ENCODE measurements at regions not wholly inside any gene's neighbourhood (a gene's known extent, or its start where the extent isn't known, plus 50 kb on each side); places are given as distances from the start of the nearest gene placed in this dataset.

DNA sequence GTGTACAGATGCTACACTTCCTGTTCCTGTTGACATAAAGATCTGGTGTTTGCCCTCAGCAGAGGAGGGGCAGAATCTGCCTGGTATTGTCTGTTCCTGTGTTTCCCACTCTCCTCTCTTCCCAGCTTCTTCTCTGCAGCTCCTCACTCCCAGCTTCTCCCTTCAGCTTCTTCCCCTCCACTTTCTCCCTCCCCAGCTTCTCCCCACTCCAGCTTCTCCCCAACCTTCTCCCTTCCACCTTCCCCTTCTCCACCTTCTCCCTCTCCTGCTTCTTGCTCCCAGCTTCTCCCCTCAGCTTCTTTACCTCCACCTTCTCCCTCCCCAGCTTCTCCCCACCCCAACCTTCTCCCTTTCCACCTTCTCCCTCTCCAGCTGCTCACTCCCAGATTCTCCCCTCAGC lies 148.9 kb upstream of the IRX2 start:
- Histone ChIP-seq H3K27ac (ENCODE audit: low read depth, low read length, severe bottlenecking) (no peak overlapping the region), H3K36me3 (ENCODE audit: control insufficient read depth, insufficient read depth, low read length) (no peaks in the 10 kb centered on the region), H3K4me1 (ENCODE audit: control insufficient read depth, insufficient read depth, low read length, poor library complexity, severe bottlenecking) (no peaks in the 10 kb centered on the region), H3K4me3 (ENCODE audit: extremely low read depth, insufficient read depth, low read length, poor library complexity, severe bottlenecking) (no peak overlapping the region), H3K9me3 (ENCODE audit: control insufficient read depth, low read length) (no peaks in the 10 kb centered on the region)

GRCh38 chr5:2899311-2899710 lies 147.8 kb upstream of the IRX2 start:
- 74 to 94% methylated on average over 3 to 9 of the region's 9 CpGs for WGBS, 2 experiments (ENCODE audit: insufficient coverage in 2 of 2)
- no peaks in the 10 kb centered on the region for H3K4me1 ChIP-seq (ENCODE audit: control insufficient read depth, insufficient read depth, low read length, poor library complexity, severe bottlenecking)
- H3K27ac ChIP-seq (ENCODE audit: low read depth, low read length, severe bottlenecking): no peak overlapping the region
- H3K36me3 ChIP-seq (ENCODE audit: control insufficient read depth, insufficient read depth, low read length): no peaks in the 10 kb centered on the region
- H3K4me3 ChIP-seq (ENCODE audit: extremely low read depth, insufficient read depth, low read length, poor library complexity, severe bottlenecking): no peak overlapping the region
- no peaks in the 10 kb centered on the region for H3K9me3 ChIP-seq (ENCODE audit: control insufficient read depth, low read length)

DNA sequence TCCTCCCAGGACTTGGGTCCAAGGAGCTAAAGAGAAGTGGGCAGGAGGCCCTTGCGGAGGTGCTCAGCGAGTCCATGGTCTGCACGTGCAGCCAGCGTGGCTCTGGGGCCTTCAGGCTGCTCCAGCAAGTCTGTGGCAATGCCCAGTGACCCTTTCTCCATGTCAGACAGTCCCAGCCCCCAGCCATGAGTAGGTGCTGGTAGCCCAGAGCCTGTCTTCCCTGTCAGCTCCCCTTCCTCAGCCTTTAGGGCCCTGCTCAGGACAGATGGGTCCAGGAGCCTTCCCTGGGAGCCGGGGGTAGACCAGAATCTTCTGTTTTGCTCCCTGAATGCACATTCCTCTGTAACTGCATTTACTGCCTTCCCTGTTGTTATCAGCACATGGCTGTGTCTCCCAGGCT lies 147.2 kb upstream of the IRX2 start:
- H3K36me3 ChIP-seq (ENCODE audit: control insufficient read depth, insufficient read depth, low read length): no peaks in the 10 kb centered on the region
- no peaks in the 10 kb centered on the region for H3K9me3 ChIP-seq (ENCODE audit: control insufficient read depth, low read length)
- no peak overlapping the region for H3K4me3 ChIP-seq (ENCODE audit: extremely low read depth, insufficient read depth, low read length, poor library complexity, severe bottlenecking)
- no peak overlapping the region for H3K27ac ChIP-seq (ENCODE audit: low read depth, low read length, severe bottlenecking)
- no peaks in the 10 kb centered on the region for H3K4me1 ChIP-seq (ENCODE audit: control insufficient read depth, insufficient read depth, low read length, poor library complexity, severe bottlenecking)
- WGBS, 2 experiments (ENCODE audit: insufficient coverage in 2 of 2): 94 to 98% methylated on average over 5 of the region's 5 CpGs

DNA sequence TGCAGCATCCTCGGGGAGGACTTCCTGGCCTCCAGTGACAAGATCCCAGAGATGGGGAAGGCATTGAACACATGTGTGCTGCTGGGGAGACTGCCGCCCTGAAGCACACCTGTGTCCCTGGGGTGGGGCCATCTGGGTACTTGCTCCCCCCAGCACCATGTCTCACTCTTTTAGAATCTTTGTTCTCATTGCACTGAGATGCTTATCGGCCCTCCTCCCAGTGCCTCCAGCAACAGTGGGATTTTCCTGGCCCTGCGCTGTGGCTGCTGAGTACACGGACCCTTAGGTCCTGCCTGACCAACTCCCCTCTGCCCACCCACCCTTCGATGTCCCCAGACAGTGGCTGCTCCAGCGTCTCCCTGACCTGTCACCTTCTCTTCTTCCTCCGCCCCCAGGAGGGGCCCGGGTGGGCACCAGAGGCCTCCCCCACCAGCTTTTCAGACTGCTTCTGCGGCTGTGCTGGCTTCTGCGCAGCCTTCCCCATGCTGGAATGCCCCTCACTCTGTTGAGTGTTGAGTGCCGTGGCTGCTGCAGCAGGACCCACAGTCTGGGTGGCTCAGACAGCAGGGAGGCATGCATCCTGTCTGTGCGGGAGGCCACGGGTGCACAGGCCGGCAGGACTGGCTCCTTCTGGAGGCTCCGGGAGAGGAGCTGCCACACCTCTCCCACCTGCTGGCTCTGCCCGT lies 145.9 kb upstream of the IRX2 start:
- WGBS, 2 experiments (ENCODE audit: insufficient coverage in 2 of 2): 88 to 93% methylated on average over 9 to 16 of the region's 17 CpGs
- Histone ChIP-seq H3K9me3 (ENCODE audit: control insufficient read depth, low read length) (no peaks in the 10 kb centered on the region), H3K36me3 (ENCODE audit: control insufficient read depth, insufficient read depth, low read length) (no peaks in the 10 kb centered on the region), H3K4me1 (ENCODE audit: control insufficient read depth, insufficient read depth, low read length, poor library complexity, severe bottlenecking) (no peaks in the 10 kb centered on the region), H3K4me3 (ENCODE audit: extremely low read depth, insufficient read depth, low read length, poor library complexity, severe bottlenecking) (no peak overlapping the region), H3K27ac (ENCODE audit: low read depth, low read length, severe bottlenecking) (no peak overlapping the region)

- no peak overlapping the region for H3K27ac ChIP-seq (ENCODE audit: low read depth, low read length, severe bottlenecking)
- no peak overlapping the region for H3K4me3 ChIP-seq (ENCODE audit: extremely low read depth, insufficient read depth, low read length, poor library complexity, severe bottlenecking)
- H3K9me3 ChIP-seq (ENCODE audit: control insufficient read depth, low read length): no peaks in the 10 kb centered on the region
- no peaks in the 10 kb centered on the region for H3K4me1 ChIP-seq (ENCODE audit: control insufficient read depth, insufficient read depth, low read length, poor library complexity, severe bottlenecking)
- 87 to 90% methylated on average over 22 to 23 of the region's 29 CpGs for WGBS, 2 experiments (ENCODE audit: insufficient coverage in 2 of 2)
- no peaks in the 10 kb centered on the region for H3K36me3 ChIP-seq (ENCODE audit: control insufficient read depth, insufficient read depth, low read length)
Measured at GRCh38 chr5:2896371-2897275, 145.1 kb upstream of the IRX2 start.

- Histone ChIP-seq H3K4me1 (ENCODE audit: control insufficient read depth, insufficient read depth, low read length, poor library complexity, severe bottlenecking) (no peaks in the 10 kb centered on the region), H3K9me3 (ENCODE audit: control insufficient read depth, low read length) (no peaks in the 10 kb centered on the region), H3K36me3 (ENCODE audit: control insufficient read depth, insufficient read depth, low read length) (no peaks in the 10 kb centered on the region), H3K4me3 (ENCODE audit: extremely low read depth, insufficient read depth, low read length, poor library complexity, severe bottlenecking) (no peak overlapping the region), H3K27ac (ENCODE audit: low read depth, low read length, severe bottlenecking) (no peak overlapping the region)
- 100% methylated on average over 1 to 4 of the region's 6 CpGs for WGBS, 2 experiments (ENCODE audit: insufficient coverage in 2 of 2)
Measured at GRCh38 chr5:2895876-2896275, 144.4 kb upstream of the IRX2 start.

- no peaks in the 10 kb centered on the region for H3K36me3 ChIP-seq (ENCODE audit: control insufficient read depth, insufficient read depth, low read length)
- no peak overlapping the region for H3K27ac ChIP-seq (ENCODE audit: low read depth, low read length, severe bottlenecking)
- 73 to 87% methylated on average over 4 of the region's 9 CpGs for WGBS, 2 experiments (ENCODE audit: insufficient coverage in 2 of 2)
- no peaks in the 10 kb centered on the region for H3K4me1 ChIP-seq (ENCODE audit: control insufficient read depth, insufficient read depth, low read length, poor library complexity, severe bottlenecking)
- no peaks in the 10 kb centered on the region for H3K9me3 ChIP-seq (ENCODE audit: control insufficient read depth, low read length)
- no peak overlapping the region for H3K4me3 ChIP-seq (ENCODE audit: extremely low read depth, insufficient read depth, low read length, poor library complexity, severe bottlenecking)
Measured at GRCh38 chr5:2895196-2895595, 143.7 kb upstream of the IRX2 start.

DNA sequence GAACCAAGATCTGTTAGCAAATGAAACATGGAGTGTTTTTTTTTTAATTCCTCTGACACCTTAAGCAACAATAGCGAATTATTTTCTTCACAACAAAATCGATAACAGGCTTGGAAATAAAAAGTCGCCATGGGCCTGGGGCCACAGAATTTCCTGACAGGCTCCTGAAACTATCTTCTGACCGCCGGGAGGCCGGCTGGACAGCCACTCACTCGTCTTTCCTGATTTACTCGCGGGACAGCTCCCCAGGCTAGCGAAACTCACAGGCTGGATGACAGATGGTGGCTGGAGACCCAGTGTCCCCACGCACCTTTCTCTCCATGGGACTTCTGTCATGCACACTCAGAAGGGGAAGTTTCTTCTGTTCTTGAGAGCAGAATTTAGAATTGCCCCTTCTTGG lies 143.3 kb upstream of the IRX2 start:
- no peak overlapping the region for H3K27ac ChIP-seq (ENCODE audit: low read depth, low read length, severe bottlenecking)
- no peak overlapping the region for H3K4me3 ChIP-seq (ENCODE audit: extremely low read depth, insufficient read depth, low read length, poor library complexity, severe bottlenecking)
- 86 to 87% methylated on average over 11 of the region's 11 CpGs for WGBS, 2 experiments (ENCODE audit: insufficient coverage in 2 of 2)

DNA sequence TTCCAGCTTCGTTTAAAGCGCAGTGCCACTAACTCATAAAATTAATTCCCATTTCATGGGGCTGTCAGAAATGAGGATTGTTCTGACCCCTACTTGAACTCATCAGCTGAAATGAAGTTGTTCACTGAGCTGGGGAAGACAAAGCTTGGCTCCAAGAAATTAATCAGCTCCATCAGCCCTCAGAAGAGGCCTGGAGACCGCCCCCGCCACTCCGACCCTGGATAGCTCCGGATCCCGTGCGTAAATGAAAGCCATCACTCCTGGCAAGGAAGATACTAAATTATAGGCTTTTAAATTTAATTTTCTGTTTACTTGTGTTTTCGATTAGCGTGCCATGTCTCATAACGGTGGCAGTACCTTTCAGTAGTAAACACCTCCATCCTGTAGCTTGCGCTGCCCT lies 142.8 kb upstream of the IRX2 start:
- Histone ChIP-seq H3K9me3 (ENCODE audit: control insufficient read depth, low read length) (no peaks in the 10 kb centered on the region), H3K4me1 (ENCODE audit: control insufficient read depth, insufficient read depth, low read length, poor library complexity, severe bottlenecking) (no peaks in the 10 kb centered on the region), H3K4me3 (ENCODE audit: extremely low read depth, insufficient read depth, low read length, poor library complexity, severe bottlenecking) (no peak overlapping the region), H3K27ac (ENCODE audit: low read depth, low read length, severe bottlenecking) (no peak overlapping the region), H3K36me3 (ENCODE audit: control insufficient read depth, insufficient read depth, low read length) (no peaks in the 10 kb centered on the region)
- WGBS, 2 experiments (ENCODE audit: insufficient coverage in 2 of 2): 64 to 95% methylated on average over 2 to 8 of the region's 12 CpGs

More for the DNA sequence above, 143.3 kb upstream of the IRX2 start:
- no peaks in the 10 kb centered on the region for H3K9me3 ChIP-seq (ENCODE audit: control insufficient read depth, low read length)
- no peaks in the 10 kb centered on the region for H3K4me1 ChIP-seq (ENCODE audit: control insufficient read depth, insufficient read depth, low read length, poor library complexity, severe bottlenecking)
- H3K36me3 ChIP-seq (ENCODE audit: control insufficient read depth, insufficient read depth, low read length): no peaks in the 10 kb centered on the region

GRCh38 chr5:2892466-2893000 lies 141.1 kb upstream of the IRX2 start:
- Histone ChIP-seq H3K36me3 (ENCODE audit: control insufficient read depth, insufficient read depth, low read length) (no peaks in the 10 kb centered on the region), H3K9me3 (ENCODE audit: control insufficient read depth, low read length) (no peaks in the 10 kb centered on the region), H3K4me1 (ENCODE audit: control insufficient read depth, insufficient read depth, low read length, poor library complexity, severe bottlenecking) (no peaks in the 10 kb centered on the region), H3K27ac (ENCODE audit: low read depth, low read length, severe bottlenecking) (no peak overlapping the region), H3K4me3 (ENCODE audit: extremely low read depth, insufficient read depth, low read length, poor library complexity, severe bottlenecking) (no peak overlapping the region)
- 89 to 93% methylated on average over 5 to 7 of the region's 8 CpGs for WGBS, 2 experiments (ENCODE audit: insufficient coverage in 2 of 2)

DNA sequence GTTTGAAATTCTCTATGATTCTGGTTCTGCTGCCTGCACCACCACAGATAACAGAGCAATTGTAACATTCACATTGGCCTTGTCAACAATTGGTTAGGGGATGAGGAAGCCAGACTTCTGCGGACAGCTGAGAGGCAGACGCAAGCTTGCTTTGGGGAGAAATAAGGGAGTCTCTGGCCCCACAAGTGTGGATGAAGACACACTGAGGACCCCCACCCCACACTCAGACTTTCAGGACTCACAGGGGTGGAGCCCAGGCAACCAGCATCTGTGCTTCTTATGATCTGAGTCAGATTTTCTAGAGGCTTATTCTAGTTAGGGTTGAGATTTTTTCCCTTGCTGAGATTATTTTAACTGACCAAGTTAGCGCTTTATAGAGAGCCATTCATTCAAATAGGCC lies 140.3 kb upstream of the IRX2 start:
- 100% methylated on average over 2 of the region's 3 CpGs; no CpG with 5 or more reads in 1 of the 2 experiments for WGBS, 2 experiments (ENCODE audit: insufficient coverage in 2 of 2)
- Histone ChIP-seq H3K27ac (ENCODE audit: low read depth, low read length, severe bottlenecking) (no peak overlapping the region), H3K9me3 (ENCODE audit: control insufficient read depth, low read length) (no peaks in the 10 kb centered on the region), H3K4me3 (ENCODE audit: extremely low read depth, insufficient read depth, low read length, poor library complexity, severe bottlenecking) (no peak overlapping the region), H3K36me3 (ENCODE audit: control insufficient read depth, insufficient read depth, low read length) (no peaks in the 10 kb centered on the region), H3K4me1 (ENCODE audit: control insufficient read depth, insufficient read depth, low read length, poor library complexity, severe bottlenecking) (no peaks in the 10 kb centered on the region)

Measured in mesodermal cell (in vitro differentiated cells).